ENCODE measurements at regions not wholly inside any gene's neighbourhood (a gene's known extent, or its start where the extent isn't known, plus 50 kb on each side); places are given as distances from the start of the nearest gene placed in this dataset.

GRCh38 chr6:7479801-7480266, 61.6 kb upstream of the DSP start:
- Histone ChIP-seq H3K27me3 (replicated peaks; ENCODE audit: insufficient read depth) (no peaks in the 10 kb centered on the region), H3K36me3 (no peaks in the 10 kb centered on the region), H3K9me3 (no peaks in the 10 kb centered on the region), H3K4me3 (no peak overlapping the region), H3K27ac (no peak overlapping the region), H3K4me1 (ENCODE audit: control insufficient read depth in 1 of 2, low read depth in 2 of 2) (no peaks in the 10 kb centered on the region)
- TF ChIP-seq CTCF (IDR thresholded peaks at IDR 0.05) = no peak
- DNase-seq (ENCODE audit: low spot score) (no peak), ATAC-seq (ENCODE audit: insufficient number of reproducible peaks, low FRiP score, low read depth) (no peak)

GRCh38 chr6:7484666-7485065, 56.8 kb upstream of the DSP start:
- Histone ChIP-seq H3K27ac (no peak overlapping the region), H3K36me3 (no peaks in the 10 kb centered on the region), H3K27me3 (replicated peaks; ENCODE audit: insufficient read depth) (no peaks in the 10 kb centered on the region), H3K4me1 (ENCODE audit: control insufficient read depth in 1 of 2, low read depth in 2 of 2) (no peaks in the 10 kb centered on the region), H3K9me3 (no peaks in the 10 kb centered on the region), H3K4me3 (no peak overlapping the region)
- no peak for TF ChIP-seq CTCF (IDR thresholded peaks at IDR 0.05)
- ATAC-seq (ENCODE audit: insufficient number of reproducible peaks, low FRiP score, low read depth) (no peak), DNase-seq (ENCODE audit: low spot score) (no peak)

- H3K27ac ChIP-seq = no peak overlapping the region
- no peak overlapping the region for H3K4me3 ChIP-seq
- TF ChIP-seq CTCF (IDR thresholded peaks at IDR 0.05) = no peak
- H3K9me3 ChIP-seq = no peaks in the 10 kb centered on the region
- no peaks in the 10 kb centered on the region for H3K27me3 ChIP-seq (replicated peaks; ENCODE audit: insufficient read depth)
- ATAC-seq (ENCODE audit: insufficient number of reproducible peaks, low FRiP score, low read depth) (no peak), DNase-seq (ENCODE audit: low spot score) (no peak)
- H3K4me1 ChIP-seq (ENCODE audit: control insufficient read depth in 1 of 2, low read depth in 2 of 2) = no peaks in the 10 kb centered on the region
- H3K36me3 ChIP-seq = no peaks in the 10 kb centered on the region
These were observed 54.5 kb upstream of the DSP start for GRCh38 chr6:7486951-7487350.

GRCh38 chr6:7488494-7488893, 53.0 kb upstream of the DSP start:
- ATAC-seq (ENCODE audit: insufficient number of reproducible peaks, low FRiP score, low read depth) = no peak
- no peaks in the 10 kb centered on the region for H3K9me3 ChIP-seq

GRCh38 chr6:7489376-7489775, 52.1 kb upstream of the DSP start:
- Histone ChIP-seq H3K36me3 (no peaks in the 10 kb centered on the region), H3K27ac (no peak overlapping the region), H3K9me3 (no peaks in the 10 kb centered on the region), H3K4me1 (ENCODE audit: control insufficient read depth in 1 of 2, low read depth in 2 of 2) (no peaks in the 10 kb centered on the region), H3K27me3 (replicated peaks; ENCODE audit: insufficient read depth) (no peaks in the 10 kb centered on the region), H3K4me3 (no peak overlapping the region)
- ATAC-seq (ENCODE audit: insufficient number of reproducible peaks, low FRiP score, low read depth) = no peak
- no peak for DNase-seq (ENCODE audit: low spot score)
- TF ChIP-seq CTCF (IDR thresholded peaks at IDR 0.05) = no peak

More at GRCh38 chr6:7488494-7488893, 53.0 kb upstream of the DSP start:
- TF ChIP-seq CTCF (IDR thresholded peaks at IDR 0.05) = no peak
- no peak overlapping the region for H3K27ac ChIP-seq
- H3K27me3 ChIP-seq (replicated peaks; ENCODE audit: insufficient read depth) = no peaks in the 10 kb centered on the region
- H3K4me1 ChIP-seq (ENCODE audit: control insufficient read depth in 1 of 2, low read depth in 2 of 2) = no peaks in the 10 kb centered on the region
- DNase-seq (ENCODE audit: low spot score) = no peak
- no peaks in the 10 kb centered on the region for H3K36me3 ChIP-seq
- no peak overlapping the region for H3K4me3 ChIP-seq

All from thoracic aorta (tissue), 2 donors.